ENCODE measurements at regions not wholly inside any gene's neighbourhood (a gene's known extent, or its start where the extent isn't known, plus 50 kb on each side); places are given as distances from the start of the nearest gene placed in this dataset.

DNA sequence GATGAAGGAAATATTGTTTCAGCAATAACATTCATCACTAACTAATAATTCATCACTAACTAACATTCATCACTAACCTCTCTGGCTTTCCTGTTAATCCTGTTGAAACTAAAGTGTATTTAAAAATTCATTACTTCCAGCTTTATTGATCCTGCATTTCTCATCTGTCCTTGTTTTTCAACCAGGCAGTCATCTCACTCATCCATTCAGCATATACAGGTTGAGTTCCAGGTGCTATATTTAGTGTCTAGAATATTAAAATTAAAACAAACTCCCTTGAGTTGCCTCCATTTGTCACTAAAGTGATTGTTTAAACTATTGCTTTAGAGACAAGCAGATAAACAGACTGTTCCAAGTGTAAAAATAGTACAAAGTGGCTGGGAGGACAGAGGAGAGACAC, 58.1 kb downstream of the ATXN7L3B start:
- TF ChIP-seq POLR2AphosphoS5 (IDR thresholded peaks at IDR 0.05; ENCODE audit: low read depth, low read length) (no peak), POLR2A (IDR thresholded peaks at IDR 0.05; ENCODE audit: low read depth, low read length) (no peak), TAF1 (IDR thresholded peaks at IDR 0.05; ENCODE audit: low read depth, low read length) (no peak), SPI1 (IDR thresholded peaks at IDR 0.05; ENCODE audit: low read depth, low read length) (no peak)
